ENCODE measurements at regions not wholly inside any gene's neighbourhood (a gene's known extent, or its start where the extent isn't known, plus 50 kb on each side); places are given as distances from the start of the nearest gene placed in this dataset.
"Not testable (repeated sequence)": the region's sequence is repeated elsewhere in the genome, so short reads cannot be mapped to it uniquely, and the experiment has no call there.

DNA sequence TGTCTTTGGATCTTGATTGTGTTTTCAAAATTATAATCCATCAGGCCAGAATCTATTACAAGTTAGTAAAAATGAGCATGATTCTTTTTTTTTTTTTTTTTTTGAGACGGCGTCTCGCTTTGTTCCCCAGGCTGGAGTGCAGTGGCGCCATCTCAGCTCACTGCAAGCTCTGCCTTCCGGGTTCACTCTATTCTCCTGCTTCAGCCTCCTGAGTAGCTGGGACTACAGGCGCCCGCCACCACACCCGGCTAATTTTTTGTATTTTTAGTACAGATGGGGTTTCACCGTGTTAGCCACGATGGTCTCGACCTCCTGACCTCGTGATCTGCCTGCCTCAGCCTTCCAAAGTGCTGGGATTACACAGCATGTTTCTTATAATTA is 258.8 kb downstream of the ANAPC1 start:
- TF ChIP-seq, protein P1, sequence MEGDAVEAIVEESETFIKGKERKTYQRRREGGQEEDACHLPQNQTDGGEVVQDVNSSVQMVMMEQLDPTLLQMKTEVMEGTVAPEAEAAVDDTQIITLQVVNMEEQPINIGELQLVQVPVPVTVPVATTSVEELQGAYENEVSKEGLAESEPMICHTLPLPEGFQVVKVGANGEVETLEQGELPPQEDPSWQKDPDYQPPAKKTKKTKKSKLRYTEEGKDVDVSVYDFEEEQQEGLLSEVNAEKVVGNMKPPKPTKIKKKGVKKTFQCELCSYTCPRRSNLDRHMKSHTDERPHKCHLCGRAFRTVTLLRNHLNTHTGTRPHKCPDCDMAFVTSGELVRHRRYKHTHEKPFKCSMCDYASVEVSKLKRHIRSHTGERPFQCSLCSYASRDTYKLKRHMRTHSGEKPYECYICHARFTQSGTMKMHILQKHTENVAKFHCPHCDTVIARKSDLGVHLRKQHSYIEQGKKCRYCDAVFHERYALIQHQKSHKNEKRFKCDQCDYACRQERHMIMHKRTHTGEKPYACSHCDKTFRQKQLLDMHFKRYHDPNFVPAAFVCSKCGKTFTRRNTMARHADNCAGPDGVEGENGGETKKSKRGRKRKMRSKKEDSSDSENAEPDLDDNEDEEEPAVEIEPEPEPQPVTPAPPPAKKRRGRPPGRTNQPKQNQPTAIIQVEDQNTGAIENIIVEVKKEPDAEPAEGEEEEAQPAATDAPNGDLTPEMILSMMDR (IDR thresholded peaks at IDR 0.05) = not testable (repeated sequence)
- TF ChIP-seq POLR2A (IDR thresholded peaks at IDR 0.05) = not testable (repeated sequence)
